Transverse colon (tissue), 4 donors: ENCODE measurements at regions not wholly inside any gene's neighbourhood (a gene's known extent, or its start where the extent isn't known, plus 50 kb on each side); places are given as distances from the start of the nearest gene placed in this dataset.

Source experiments
- DNase-seq: peaks from one replicate; pipeline ENCODE4 v3.0.0-alpha.2; 2019
- H3K27ac ChIP-seq, 4 donors: fragments of 200-600 bp; sonication (generic); 2 replicates each; pipeline ENCODE4 v1.5.1; 2016 to 2018; ENCODE audit warnings: inconsistent platforms in 4 of 4
- H3K27me3 ChIP-seq: fragments of 200-600 bp; sonication (generic); 2 replicates; pipeline ENCODE4 v1.5.1; 2017; ENCODE audit warnings: inconsistent platforms
- H3K36me3 ChIP-seq, 4 donors: fragments of 200-600 bp; sonication (generic); 2 replicates each; pipeline ENCODE4 v1.5.1; 2017 to 2019; ENCODE audit warnings: inconsistent platforms in 4 of 4
- H3K4me1 ChIP-seq, 4 donors: fragments of 200-600 bp; sonication (generic); 2 replicates each; pipeline ENCODE4 v1.5.1; 2017 to 2020; ENCODE audit warnings: inconsistent platforms in 4 of 4
- H3K4me3 ChIP-seq, 4 donors: fragments of 200-600 bp; sonication (generic); 1 replicate in 1 of 4; 2 replicates in 3 of 4; pipeline versions ENCODE4 v1.5.1 to v1.6.1; 2017 to 2019; ENCODE audit warnings: inconsistent platforms in 4 of 4
- H3K9me3 ChIP-seq, 2 donors: fragments of 200-600 bp; sonication (generic); 2 replicates each; pipeline ENCODE4 v1.5.1; 2017 to 2019; ENCODE audit warnings: inconsistent platforms in 2 of 2
- EP300 ChIP-seq: sonication (generic); formaldehyde crosslinking; IDR thresholded peaks from one replicate; pipeline ENCODE4 v1.6.1; 2017; ENCODE audit warnings: antibody characterized with exemption, low read depth
- POLR2A ChIP-seq: fragments of 450-650 bp; IDR thresholded peaks from one replicate; pipeline ENCODE4 v1.6.1; 2016; ENCODE audit warnings: antibody characterized with exemption, mild to moderate bottlenecking, moderate library complexity
- POLR2AphosphoS5 ChIP-seq, 3 donors: sonication (generic); formaldehyde crosslinking; IDR thresholded peaks; one replicate each; pipeline ENCODE4 v1.6.1; 2016; ENCODE audit warnings: antibody characterized with exemption in 3 of 3
- WGBS, 2 donors: methylation state at CpG; one replicate each; pipeline ENCODE4 v1.1.5; 2018; ENCODE audit warnings: low coverage in 1 of 2; 5-methylcytosine and 5-hydroxymethylcytosine counted together
- in situ Hi-C, 4 donors: fragments of 200-750 bp; cut with MboI; loops; one replicate each; pipeline versions ENCODE4 v1.15.0 to v1.15.1; 2017; ENCODE audit warnings: low sequenced_read_pairs in 3 of 4, low pct_ligation_motif_present in 1 of 4, low pct_unique_long_range_greater_than_20kb in 1 of 4
- intact Hi-C: fragments of 100-400 bp; cut with DNase I; formaldehyde crosslinking; loops from one replicate; pipeline ENCODE4 v1.15.1; 2023; ENCODE audit warnings: low total_unique reads
- TF ChIP-seq, protein P1 (sequence below), 5 experiments: fragments of 200-600 bp in 3 of 5; fragments of 450-650 bp in 2 of 5; sonication (generic) in 3 of 5; IDR thresholded peaks; 1 replicate in 2 of 5; 2 replicates in 3 of 5; pipeline ENCODE4 v1.5.1; 2016 to 2017; ENCODE audit warnings: antibody characterized with exemption in 5 of 5, inconsistent platforms in 3 of 5, mild to moderate bottlenecking in 2 of 5, moderate library complexity in 1 of 5

- TF ChIP-seq POLR2A, result no peak
- no peak for TF ChIP-seq EP300
- TF ChIP-seq, protein P1, sequence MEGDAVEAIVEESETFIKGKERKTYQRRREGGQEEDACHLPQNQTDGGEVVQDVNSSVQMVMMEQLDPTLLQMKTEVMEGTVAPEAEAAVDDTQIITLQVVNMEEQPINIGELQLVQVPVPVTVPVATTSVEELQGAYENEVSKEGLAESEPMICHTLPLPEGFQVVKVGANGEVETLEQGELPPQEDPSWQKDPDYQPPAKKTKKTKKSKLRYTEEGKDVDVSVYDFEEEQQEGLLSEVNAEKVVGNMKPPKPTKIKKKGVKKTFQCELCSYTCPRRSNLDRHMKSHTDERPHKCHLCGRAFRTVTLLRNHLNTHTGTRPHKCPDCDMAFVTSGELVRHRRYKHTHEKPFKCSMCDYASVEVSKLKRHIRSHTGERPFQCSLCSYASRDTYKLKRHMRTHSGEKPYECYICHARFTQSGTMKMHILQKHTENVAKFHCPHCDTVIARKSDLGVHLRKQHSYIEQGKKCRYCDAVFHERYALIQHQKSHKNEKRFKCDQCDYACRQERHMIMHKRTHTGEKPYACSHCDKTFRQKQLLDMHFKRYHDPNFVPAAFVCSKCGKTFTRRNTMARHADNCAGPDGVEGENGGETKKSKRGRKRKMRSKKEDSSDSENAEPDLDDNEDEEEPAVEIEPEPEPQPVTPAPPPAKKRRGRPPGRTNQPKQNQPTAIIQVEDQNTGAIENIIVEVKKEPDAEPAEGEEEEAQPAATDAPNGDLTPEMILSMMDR (IDR thresholded peaks at IDR 0.05), result no peak
- no peak for TF ChIP-seq POLR2AphosphoS5 (IDR thresholded peaks at IDR 0.05)
- in situ Hi-C loops, result no loop called here
- intact Hi-C loops, result no loop called here
- H3K27ac ChIP-seq, result no peak overlapping the region
- no peak overlapping the region for H3K4me3 ChIP-seq
- WGBS, 2 donors, result 80 to 94% methylated on average over 2 of the region's 2 CpGs
- H3K4me1 ChIP-seq, result no peaks in the 10 kb centered on the region
- no peaks in the 10 kb centered on the region for H3K27me3 ChIP-seq
- H3K9me3 ChIP-seq, result no peaks in the 10 kb centered on the region
- no peaks in the 10 kb centered on the region for H3K36me3 ChIP-seq
- no peak for DNase-seq
Measured at GRCh38 chr11:116059919-116060318, 555.7 kb upstream of the CADM1 start.

DNA sequence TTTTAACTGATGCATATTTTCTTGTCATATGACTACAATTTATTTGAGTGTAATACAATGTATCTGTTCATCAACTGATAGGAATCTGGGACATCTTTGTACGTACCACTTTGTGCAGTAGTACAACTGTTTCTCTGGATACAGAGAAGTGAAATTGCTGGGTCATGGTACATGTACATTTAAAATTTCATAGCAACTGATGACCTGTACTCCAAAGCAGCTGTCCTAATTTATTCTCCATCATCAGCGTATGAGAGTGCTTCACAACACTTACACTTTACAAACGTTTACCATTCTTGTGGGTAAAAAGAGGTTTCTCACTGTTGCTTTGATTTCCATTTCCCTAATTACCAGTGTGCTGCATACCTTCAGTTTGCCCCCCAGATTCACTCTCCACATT is 552.8 kb upstream of the CADM1 start:
- WGBS, 2 donors, result 51 to 72% methylated on average over 3 of the region's 3 CpGs
- intact Hi-C loops, result no loop called here

GRCh38 chr11:116055064-116055463 is 550.8 kb upstream of the CADM1 start:
- Histone ChIP-seq H3K36me3 (no peaks in the 10 kb centered on the region), H3K27ac (no peak overlapping the region), H3K4me1 (no peaks in the 10 kb centered on the region), H3K9me3 (no peaks in the 10 kb centered on the region), H3K4me3 (no peak overlapping the region), H3K27me3 (no peaks in the 10 kb centered on the region)
- intact Hi-C loops (no loop called here), in situ Hi-C loops (no loop called here)
- 60 to 73% methylated on average over 1 to 2 of the region's 2 CpGs for WGBS, 2 donors
- no peak for DNase-seq
- TF ChIP-seq, protein P1 (IDR thresholded peaks at IDR 0.05), result no peak
- TF ChIP-seq EP300 (no peak), POLR2A (no peak), POLR2AphosphoS5 (IDR thresholded peaks at IDR 0.05) (no peak)

More for the DNA sequence above, 552.8 kb upstream of the CADM1 start:
- no peak overlapping the region for H3K4me3 ChIP-seq
- no peak for DNase-seq
- no peaks in the 10 kb centered on the region for H3K27me3 ChIP-seq
- no peak overlapping the region for H3K27ac ChIP-seq
- in situ Hi-C loops, result no loop called here
- H3K36me3 ChIP-seq, result no peaks in the 10 kb centered on the region
- H3K4me1 ChIP-seq, result no peaks in the 10 kb centered on the region
- TF ChIP-seq EP300, result no peak
- TF ChIP-seq POLR2A, result no peak
- TF ChIP-seq, protein P1 (IDR thresholded peaks at IDR 0.05), result no peak
- no peak for TF ChIP-seq POLR2AphosphoS5 (IDR thresholded peaks at IDR 0.05)
- no peaks in the 10 kb centered on the region for H3K9me3 ChIP-seq

GRCh38 chr11:116053548-116053919 is 549.3 kb upstream of the CADM1 start:
- no peaks in the 10 kb centered on the region for H3K9me3 ChIP-seq
- TF ChIP-seq, protein P1 (IDR thresholded peaks at IDR 0.05), result no peak
- no peak for TF ChIP-seq POLR2A
- TF ChIP-seq EP300, result no peak
- TF ChIP-seq POLR2AphosphoS5 (IDR thresholded peaks at IDR 0.05), result no peak
- H3K27ac ChIP-seq, result no peak overlapping the region
- intact Hi-C loops (no loop called here), in situ Hi-C loops (no loop called here)
- no peak for DNase-seq
- H3K36me3 ChIP-seq, result no peaks in the 10 kb centered on the region
- WGBS, 2 donors, result 63% methylated on average over 6 of the region's 6 CpGs
- no peaks in the 10 kb centered on the region for H3K27me3 ChIP-seq
- H3K4me1 ChIP-seq, result no peaks in the 10 kb centered on the region
- H3K4me3 ChIP-seq, result no peak overlapping the region
